GM23338 (cell line): ENCODE measurements at regions not wholly inside any gene's neighbourhood (a gene's known extent, or its start where the extent isn't known, plus 50 kb on each side); places are given as distances from the start of the nearest gene placed in this dataset.

Experiments used
- ATAC-seq: fragments of 200-7000 bp; cut with Tn5 transposase; 3 replicates; pipeline ENCODE4 v1.9.1; 2020
- DNase-seq: peaks from one replicate; pipeline ENCODE4 v3.0.0-alpha.2; 2015; ENCODE audit warnings: low spot score
- H2AFZ ChIP-seq: fragments of 200-600 bp; sonication (generic); 2 replicates; pipeline ENCODE4 v1.8.0; 2016; ENCODE audit warnings: antibody characterized with exemption, mild to moderate bottlenecking, moderate library complexity
- H3F3A ChIP-seq: fragments of 200-600 bp; sonication (generic); replicated peaks from 2 replicates; pipeline ENCODE4 v1.8.0; 2017; ENCODE audit warnings: antibody characterized with exemption, mixed run types, low read depth
- H3K27ac ChIP-seq: fragments of 200-600 bp; sonication (generic); 2 replicates; pipeline ENCODE4 v1.6.1; 2016; ENCODE audit warnings: low read depth
- H3K27me3 ChIP-seq: fragments of 200-600 bp; sonication (generic); 2 replicates; pipeline ENCODE4 v1.8.0; 2016; ENCODE audit warnings: mild to moderate bottlenecking, mixed run types, moderate library complexity; ENCODE audit not compliant: insufficient read depth
- H3K36me3 ChIP-seq: fragments of 200-600 bp; sonication (generic); 2 replicates; pipeline ENCODE4 v1.8.0; 2016; ENCODE audit warnings: mild to moderate bottlenecking; ENCODE audit not compliant: insufficient read depth
- H3K4me1 ChIP-seq: fragments of 200-600 bp; sonication (generic); 2 replicates; pipeline ENCODE4 v1.8.0; 2016; ENCODE audit warnings: mild to moderate bottlenecking, moderate library complexity; ENCODE audit not compliant: insufficient read depth
- H3K4me2 ChIP-seq: fragments of 200-600 bp; sonication (generic); 2 replicates; pipeline ENCODE4 v1.7.1; 2017; ENCODE audit warnings: mixed run types
- H3K4me3 ChIP-seq: fragments of 200-600 bp; sonication (generic); 2 replicates; pipeline ENCODE4 v1.6.1; 2016; ENCODE audit warnings: mixed run types
- H3K79me2 ChIP-seq: fragments of 200-600 bp; sonication (generic); replicated peaks from 2 replicates; pipeline ENCODE4 v1.8.0; 2017; ENCODE audit warnings: mild to moderate bottlenecking; ENCODE audit not compliant: insufficient read depth
- H3K9me2 ChIP-seq: fragments of 200-600 bp; sonication (generic); 2 replicates; pipeline ENCODE4 v1.8.0; 2017; ENCODE audit not compliant: insufficient read depth
- H4K20me1 ChIP-seq: fragments of 200-600 bp; sonication (generic); replicated peaks from 2 replicates; pipeline ENCODE4 v1.8.0; 2017; ENCODE audit warnings: mild to moderate bottlenecking; ENCODE audit not compliant: insufficient read depth
- H3K27ac Mint-ChIP-seq: 2 replicates; pipeline ENCODE4 v1.8.0; 2020; ENCODE audit warnings: inconsistent platforms, mild to moderate bottlenecking, moderate library complexity, mixed read lengths
- H3K27me3 Mint-ChIP-seq: 3 replicates; pipeline ENCODE4 v1.8.0; 2022; ENCODE audit warnings: low read depth, mild to moderate bottlenecking, moderate library complexity, mixed read lengths, inconsistent platforms; ENCODE audit not compliant: insufficient read depth, poor library complexity
- H3K36me3 Mint-ChIP-seq: 3 replicates; pipeline ENCODE4 v1.8.0; 2021; ENCODE audit warnings: low read depth, mild to moderate bottlenecking, inconsistent platforms, moderate library complexity, mixed read lengths
- H3K4me1 Mint-ChIP-seq: 3 replicates; pipeline ENCODE4 v1.8.0; 2020; ENCODE audit warnings: mild to moderate bottlenecking, inconsistent platforms, mixed read lengths
- H3K4me3 Mint-ChIP-seq: 3 replicates; pipeline ENCODE4 v1.8.0; 2021; ENCODE audit warnings: moderate library complexity, mild to moderate bottlenecking, inconsistent platforms, mixed read lengths
- H3K9me3 Mint-ChIP-seq: 3 replicates; pipeline ENCODE4 v1.8.0; 2020; ENCODE audit warnings: moderate library complexity, mild to moderate bottlenecking, inconsistent platforms, mixed read lengths
- CREB1 ChIP-seq: fragments of 250-450 bp; sonication (Bioruptor Pico); IDR thresholded peaks from 2 replicates; pipeline ENCODE4 v1.5.0; 2020; ENCODE audit warnings: low read depth, mild to moderate bottlenecking, moderate library complexity
- ETS1 ChIP-seq: IDR thresholded peaks from 2 replicates; pipeline ENCODE4 v1.6.1; 2016; ENCODE audit warnings: antibody characterized with exemption
- EZH2 ChIP-seq: fragments of 200-600 bp; sonication (generic); IDR thresholded peaks from one replicate; pipeline ENCODE4 v1.8.0; 2017; ENCODE audit warnings: antibody characterized with exemption, mild to moderate bottlenecking, low read depth; ENCODE audit not compliant: unreplicated experiment
- EZH2phosphoT487 ChIP-seq: fragments of 200-600 bp; sonication (generic); IDR thresholded peaks from one replicate; pipeline ENCODE4 v1.8.1; 2018; ENCODE audit warnings: antibody characterized with exemption; ENCODE audit not compliant: unreplicated experiment
- JUNB ChIP-seq: IDR thresholded peaks from one replicate; pipeline ENCODE4 v1.6.1; 2016; ENCODE audit warnings: antibody characterized with exemption; ENCODE audit not compliant: unreplicated experiment
- NANOG ChIP-seq: IDR thresholded peaks from 2 replicates; pipeline ENCODE4 v1.6.1; 2016; ENCODE audit warnings: antibody characterized with exemption, borderline replicate concordance
- POLR2AphosphoS5 ChIP-seq: IDR thresholded peaks from 2 replicates; pipeline ENCODE4 v1.6.1; 2016; ENCODE audit warnings: antibody characterized with exemption, low read depth
- REST ChIP-seq: IDR thresholded peaks from one replicate; pipeline ENCODE4 v1.6.1; 2018; ENCODE audit warnings: antibody characterized with exemption; ENCODE audit not compliant: unreplicated experiment
- STAT1 ChIP-seq: IDR thresholded peaks from one replicate; pipeline ENCODE4 v1.6.1; 2016; ENCODE audit warnings: antibody characterized with exemption; ENCODE audit not compliant: unreplicated experiment
- ZNF114 ChIP-seq: fragments of 250-450 bp; sonication (Bioruptor Pico); IDR thresholded peaks from 2 replicates; pipeline ENCODE4 v1.5.0; 2020; ENCODE audit warnings: mild to moderate bottlenecking, moderate library complexity
- ZNF331 ChIP-seq: fragments of 250-450 bp; sonication (Bioruptor Pico); IDR thresholded peaks from 2 replicates; pipeline ENCODE4 v1.5.0; 2020; ENCODE audit warnings: low read depth, mild to moderate bottlenecking, moderate library complexity
- ZNF462 ChIP-seq: fragments of 250-450 bp; sonication (Bioruptor Pico); IDR thresholded peaks from 2 replicates; pipeline ENCODE4 v1.5.0; 2020; ENCODE audit warnings: mild to moderate bottlenecking, moderate library complexity
- TF ChIP-seq, protein P1 (sequence below), 2 experiments: fragments of 200-600 bp in 1 of 2; sonication (generic) in 1 of 2; conservative IDR thresholded peaks; 2 replicates each; pipeline versions ENCODE4 v1.5.1 to v1.6.1; 2016 to 2017; ENCODE audit warnings: antibody characterized with exemption in 2 of 2, low read depth in 2 of 2, mild to moderate bottlenecking in 2 of 2, moderate library complexity in 1 of 2

GRCh38 chr7:33819658-33820057 is 85.7 kb upstream of the BMPER start (continued):
- TF ChIP-seq JUNB: no peak
- no peak for TF ChIP-seq POLR2AphosphoS5

- no peak overlapping the region for H3K4me3 ChIP-seq
- H3K4me2 ChIP-seq: no peak overlapping the region
- H3K9me3 Mint-ChIP-seq: peaks cover 9% of the 10 kb centered on the region; the same call in 1 of the 3 replicates
- no peaks in the 10 kb centered on the region for H3K36me3 ChIP-seq
- no peak for ATAC-seq
- no peak overlapping the region for H3K27ac ChIP-seq
- no peaks in the 10 kb centered on the region for H3K4me1 Mint-ChIP-seq
- TF ChIP-seq REST (no peak), POLR2AphosphoS5 (no peak), JUNB (no peak), ZNF331 (CRISPR knock-in tag) (no peak), EZH2phosphoT487 (no peak), ZNF462 (CRISPR knock-in tag) (no peak), NANOG (no peak), CREB1 (CRISPR knock-in tag) (no peak), EZH2 (no peak), ZNF114 (CRISPR knock-in tag) (no peak), STAT1 (no peak), ETS1 (no peak)
- TF ChIP-seq, protein P1, sequence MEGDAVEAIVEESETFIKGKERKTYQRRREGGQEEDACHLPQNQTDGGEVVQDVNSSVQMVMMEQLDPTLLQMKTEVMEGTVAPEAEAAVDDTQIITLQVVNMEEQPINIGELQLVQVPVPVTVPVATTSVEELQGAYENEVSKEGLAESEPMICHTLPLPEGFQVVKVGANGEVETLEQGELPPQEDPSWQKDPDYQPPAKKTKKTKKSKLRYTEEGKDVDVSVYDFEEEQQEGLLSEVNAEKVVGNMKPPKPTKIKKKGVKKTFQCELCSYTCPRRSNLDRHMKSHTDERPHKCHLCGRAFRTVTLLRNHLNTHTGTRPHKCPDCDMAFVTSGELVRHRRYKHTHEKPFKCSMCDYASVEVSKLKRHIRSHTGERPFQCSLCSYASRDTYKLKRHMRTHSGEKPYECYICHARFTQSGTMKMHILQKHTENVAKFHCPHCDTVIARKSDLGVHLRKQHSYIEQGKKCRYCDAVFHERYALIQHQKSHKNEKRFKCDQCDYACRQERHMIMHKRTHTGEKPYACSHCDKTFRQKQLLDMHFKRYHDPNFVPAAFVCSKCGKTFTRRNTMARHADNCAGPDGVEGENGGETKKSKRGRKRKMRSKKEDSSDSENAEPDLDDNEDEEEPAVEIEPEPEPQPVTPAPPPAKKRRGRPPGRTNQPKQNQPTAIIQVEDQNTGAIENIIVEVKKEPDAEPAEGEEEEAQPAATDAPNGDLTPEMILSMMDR (conservative IDR thresholded peaks at IDR 0.05; ENCODE audit: low read depth in 2 of 2): no peak
- peaks cover 6% of the 10 kb centered on the region; the same call in 1 of the 3 replicates for H3K36me3 Mint-ChIP-seq
- no peak overlapping the region for H3K27ac Mint-ChIP-seq
- no peaks in the 10 kb centered on the region for H3K27me3 ChIP-seq
- no peak overlapping the region for H2AFZ ChIP-seq
- 0 out of 2 replicates have a peak, but pooled peaks cover 11% of the 10 kb centered on the region for H3K9me2 ChIP-seq
- no peaks in the 10 kb centered on the region for H4K20me1 ChIP-seq
- DNase-seq: no peak
- no peaks in the 10 kb centered on the region for H3K79me2 ChIP-seq
- H3K4me1 ChIP-seq: no peaks in the 10 kb centered on the region
- no peaks in the 10 kb centered on the region for H3K27me3 Mint-ChIP-seq
- no peaks in the 10 kb centered on the region for H3F3A ChIP-seq
- no peak overlapping the region for H3K4me3 Mint-ChIP-seq
These were observed 85.1 kb upstream of the BMPER start for GRCh38 chr7:33820206-33820605.
